Osteocyte (in vitro differentiated cells): ENCODE measurements at regions not wholly inside any gene's neighbourhood (a gene's known extent, or its start where the extent isn't known, plus 50 kb on each side); places are given as distances from the start of the nearest gene placed in this dataset.

Source experiments
- DNase-seq: peaks from one replicate; pipeline ENCODE4 v3.0.0; 2021; ENCODE audit warnings: mixed read lengths; ENCODE audit not compliant: unreplicated experiment; ENCODE audit errors: extremely low spot score
- H3K27ac Mint-ChIP-seq: one replicate; pipeline ENCODE4 v1.8.0; 2021; ENCODE audit warnings: mild to moderate bottlenecking, mixed read lengths; ENCODE audit not compliant: unreplicated experiment
- H3K27me3 Mint-ChIP-seq: one replicate; pipeline ENCODE4 v1.8.0; 2021; ENCODE audit warnings: mixed read lengths; ENCODE audit not compliant: unreplicated experiment
- H3K36me3 Mint-ChIP-seq: one replicate; pipeline ENCODE4 v1.8.0; 2021; ENCODE audit warnings: mixed read lengths; ENCODE audit not compliant: unreplicated experiment
- H3K4me1 Mint-ChIP-seq: one replicate; pipeline ENCODE4 v1.8.0; 2021; ENCODE audit warnings: mixed read lengths; ENCODE audit not compliant: unreplicated experiment
- H3K4me3 Mint-ChIP-seq: one replicate; pipeline ENCODE4 v1.8.0; 2021; ENCODE audit warnings: mild to moderate bottlenecking, moderate library complexity, mixed read lengths; ENCODE audit not compliant: unreplicated experiment
- H3K9me3 Mint-ChIP-seq: one replicate; pipeline ENCODE4 v1.8.0; 2021; ENCODE audit warnings: mixed read lengths; ENCODE audit not compliant: unreplicated experiment
- TF ChIP-seq, protein P1 (sequence below): fragments of 200-600 bp; sonication (generic); IDR thresholded peaks from 2 replicates; pipeline ENCODE4 v1.5.0; 2021; ENCODE audit warnings: antibody characterized with exemption, mild to moderate bottlenecking, moderate library complexity

DNA sequence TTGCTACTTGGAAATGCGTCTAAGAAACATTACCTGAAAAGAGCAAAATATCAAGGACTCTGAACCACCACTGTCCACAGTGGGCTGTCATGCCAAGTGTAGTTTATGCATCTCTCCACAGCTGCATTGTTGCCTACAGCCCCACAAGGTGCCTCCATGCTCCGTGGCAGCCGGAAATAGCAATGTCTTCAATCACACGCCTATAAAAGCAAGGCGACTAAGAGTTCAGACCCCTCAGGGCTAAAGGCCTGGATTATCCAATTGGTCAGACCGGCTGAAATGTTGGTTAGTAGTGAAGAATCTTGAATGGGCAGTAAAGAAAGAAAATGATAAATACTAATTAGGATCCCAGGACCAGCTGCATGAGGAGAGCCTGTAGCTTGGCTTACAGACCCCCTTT is 114.0 kb upstream of the SLC35G4 start:
- Mint-ChIP-seq H3K9me3 (peaks cover 10% of the 10 kb centered on the region), H3K27ac (no peak overlapping the region), H3K36me3 (no peaks in the 10 kb centered on the region), H3K4me1 (peaks cover 28% of the 10 kb centered on the region), H3K4me3 (no peak overlapping the region), H3K27me3 (no peaks in the 10 kb centered on the region)
- TF ChIP-seq, protein P1, sequence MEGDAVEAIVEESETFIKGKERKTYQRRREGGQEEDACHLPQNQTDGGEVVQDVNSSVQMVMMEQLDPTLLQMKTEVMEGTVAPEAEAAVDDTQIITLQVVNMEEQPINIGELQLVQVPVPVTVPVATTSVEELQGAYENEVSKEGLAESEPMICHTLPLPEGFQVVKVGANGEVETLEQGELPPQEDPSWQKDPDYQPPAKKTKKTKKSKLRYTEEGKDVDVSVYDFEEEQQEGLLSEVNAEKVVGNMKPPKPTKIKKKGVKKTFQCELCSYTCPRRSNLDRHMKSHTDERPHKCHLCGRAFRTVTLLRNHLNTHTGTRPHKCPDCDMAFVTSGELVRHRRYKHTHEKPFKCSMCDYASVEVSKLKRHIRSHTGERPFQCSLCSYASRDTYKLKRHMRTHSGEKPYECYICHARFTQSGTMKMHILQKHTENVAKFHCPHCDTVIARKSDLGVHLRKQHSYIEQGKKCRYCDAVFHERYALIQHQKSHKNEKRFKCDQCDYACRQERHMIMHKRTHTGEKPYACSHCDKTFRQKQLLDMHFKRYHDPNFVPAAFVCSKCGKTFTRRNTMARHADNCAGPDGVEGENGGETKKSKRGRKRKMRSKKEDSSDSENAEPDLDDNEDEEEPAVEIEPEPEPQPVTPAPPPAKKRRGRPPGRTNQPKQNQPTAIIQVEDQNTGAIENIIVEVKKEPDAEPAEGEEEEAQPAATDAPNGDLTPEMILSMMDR, result no peak
- no peak for DNase-seq

DNA sequence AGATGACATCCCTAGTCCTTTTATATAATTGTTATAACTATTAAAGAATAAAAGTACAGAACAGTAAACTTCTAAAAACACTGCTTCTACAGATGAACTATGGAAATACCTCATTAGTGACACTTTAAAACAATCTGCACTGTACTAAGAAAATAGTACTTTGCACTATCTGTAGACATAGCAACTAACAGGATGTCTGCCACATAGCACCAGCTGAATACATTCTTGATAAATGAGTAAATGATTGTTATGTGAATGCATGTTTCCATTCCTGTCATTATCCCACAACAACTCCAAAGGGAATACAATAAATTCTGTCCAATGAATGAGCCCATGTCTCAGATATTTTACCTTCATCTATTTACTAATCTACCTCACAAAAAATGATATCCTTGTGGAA is 115.3 kb upstream of the SLC35G4 start:
- H3K4me1 Mint-ChIP-seq, result peaks cover 15% of the 10 kb centered on the region
- H3K27ac Mint-ChIP-seq, result no peak overlapping the region
- H3K4me3 Mint-ChIP-seq, result no peak overlapping the region
- no peak for DNase-seq
- TF ChIP-seq, protein P1, result no peak
- no peaks in the 10 kb centered on the region for H3K27me3 Mint-ChIP-seq
- no peaks in the 10 kb centered on the region for H3K36me3 Mint-ChIP-seq
- H3K9me3 Mint-ChIP-seq, result peaks cover 4% of the 10 kb centered on the region

GRCh38 chr18:11489266-11489899 is 120.0 kb upstream of the SLC35G4 start:
- Mint-ChIP-seq H3K4me1 (peaks cover 4% of the 10 kb centered on the region), H3K36me3 (no peaks in the 10 kb centered on the region), H3K27me3 (no peaks in the 10 kb centered on the region), H3K4me3 (no peak overlapping the region), H3K9me3 (peaks cover 4% of the 10 kb centered on the region), H3K27ac (no peak overlapping the region)
- TF ChIP-seq, protein P1, result no peak
- no peak for DNase-seq

GRCh38 chr18:11488175-11488574 is 121.2 kb upstream of the SLC35G4 start:
- TF ChIP-seq, protein P1, result no peak
- no peak overlapping the region for H3K4me3 Mint-ChIP-seq
- peaks cover 2% of the 10 kb centered on the region for H3K4me1 Mint-ChIP-seq
- H3K36me3 Mint-ChIP-seq, result no peaks in the 10 kb centered on the region
- H3K27ac Mint-ChIP-seq, result no peak overlapping the region
- H3K27me3 Mint-ChIP-seq, result no peaks in the 10 kb centered on the region
- DNase-seq, result no peak
- peaks cover 4% of the 10 kb centered on the region for H3K9me3 Mint-ChIP-seq

GRCh38 chr18:11487390-11487789 is 122.0 kb upstream of the SLC35G4 start:
- peaks cover 2% of the 10 kb centered on the region for H3K4me1 Mint-ChIP-seq
- H3K9me3 Mint-ChIP-seq, result peaks cover 4% of the 10 kb centered on the region
- no peak overlapping the region for H3K4me3 Mint-ChIP-seq
- no peaks in the 10 kb centered on the region for H3K36me3 Mint-ChIP-seq
- no peak for DNase-seq
- no peaks in the 10 kb centered on the region for H3K27me3 Mint-ChIP-seq
- TF ChIP-seq, protein P1, result no peak
- no peak overlapping the region for H3K27ac Mint-ChIP-seq
